ENCODE measurements at regions not wholly inside any gene's neighbourhood (a gene's known extent, or its start where the extent isn't known, plus 50 kb on each side); places are given as distances from the start of the nearest gene placed in this dataset.
A peak's percentile ranks its signal among the peaks of the same experiment; 100 is the strongest.
"Not testable (repeated sequence)": the region's sequence is repeated elsewhere in the genome, so short reads cannot be mapped to it uniquely, and the experiment has no call there.

DNA sequence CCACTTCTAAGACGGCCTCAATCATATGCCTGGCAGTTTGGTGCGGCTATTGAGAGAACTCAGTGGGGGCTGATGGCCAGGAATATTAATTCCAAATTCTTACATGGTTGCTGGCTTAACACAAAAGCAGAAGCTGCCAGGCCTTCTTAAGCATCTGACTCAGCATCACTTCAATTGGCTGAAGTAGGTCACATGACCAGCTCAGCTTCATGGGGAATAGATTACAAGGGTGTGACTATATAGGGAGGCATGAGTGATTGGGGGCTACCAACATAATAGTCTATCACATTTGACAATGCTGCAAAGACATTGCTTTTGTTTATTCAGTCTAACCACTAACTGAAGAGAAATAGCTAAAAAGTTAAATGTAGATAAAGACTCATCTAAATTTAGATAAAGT, 101.6 kb upstream of the ANKRD28 start:
- no peak overlapping the region for H3K4me3 ChIP-seq (ENCODE audit: low read depth, low read length)
- TF ChIP-seq CTCF (IDR thresholded peaks at IDR 0.05; ENCODE audit: low read depth, low read length, missing control alignments), result no peak
- peak; percentile 85 for DNase-seq (ENCODE audit: low read depth)
- in situ Hi-C loops (cut with HindIII; ENCODE audit: low sequenced_read_pairs), result no loop called here

GRCh38 chr3:15903164-15903563, 105.4 kb upstream of the ANKRD28 start:
- in situ Hi-C loops (cut with HindIII; ENCODE audit: low sequenced_read_pairs), result no loop called here
- H3K4me3 ChIP-seq (ENCODE audit: low read depth, low read length), result no peak overlapping the region
- no peak for DNase-seq (ENCODE audit: low read depth)
- no peak for TF ChIP-seq CTCF (IDR thresholded peaks at IDR 0.05; ENCODE audit: low read depth, low read length, missing control alignments)

GRCh38 chr3:15903759-15904720, 106.3 kb upstream of the ANKRD28 start:
- no peak for DNase-seq (ENCODE audit: low read depth)
- in situ Hi-C loops (cut with HindIII; ENCODE audit: low sequenced_read_pairs), result no loop called here
- no peak overlapping the region for H3K4me3 ChIP-seq (ENCODE audit: low read depth, low read length)
- no peak for TF ChIP-seq CTCF (IDR thresholded peaks at IDR 0.05; ENCODE audit: low read depth, low read length, missing control alignments)

DNA sequence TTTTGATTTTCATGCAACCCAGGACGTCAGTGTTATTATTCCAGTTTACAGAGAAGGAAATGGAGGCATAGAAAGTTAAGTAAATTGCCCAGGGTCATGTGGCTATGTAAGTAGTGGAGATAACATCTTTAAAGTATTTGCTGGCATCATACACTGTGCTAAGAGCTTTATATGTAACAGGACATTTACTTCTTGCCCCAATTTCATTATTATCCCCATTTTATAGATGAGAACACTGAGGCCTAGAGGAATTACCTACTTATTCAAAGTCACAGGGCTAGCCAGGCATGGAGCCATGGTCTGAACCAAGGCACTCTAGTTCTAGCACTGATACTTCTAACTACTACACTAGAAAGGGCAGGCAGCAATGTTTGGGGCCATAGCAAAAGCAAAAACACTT, 107.3 kb upstream of the ANKRD28 start:
- no peak for TF ChIP-seq CTCF (IDR thresholded peaks at IDR 0.05; ENCODE audit: low read depth, low read length, missing control alignments)
- in situ Hi-C loops (cut with HindIII; ENCODE audit: low sequenced_read_pairs), result no loop called here
- DNase-seq (ENCODE audit: low read depth), result no peak
- no peak overlapping the region for H3K4me3 ChIP-seq (ENCODE audit: low read depth, low read length)

GRCh38 chr3:15907403-15907802, 109.6 kb upstream of the ANKRD28 start:
- DNase-seq (ENCODE audit: low read depth); H3K4me3 ChIP-seq (ENCODE audit: low read depth, low read length); in situ Hi-C loops (cut with HindIII; ENCODE audit: low sequenced_read_pairs): not testable (repeated sequence)

GRCh38 chr3:15918988-15919387, 121.2 kb upstream of the ANKRD28 start:
- in situ Hi-C loops (cut with HindIII; ENCODE audit: low sequenced_read_pairs), result no loop called here
- no peak for TF ChIP-seq CTCF (IDR thresholded peaks at IDR 0.05; ENCODE audit: low read depth, low read length, missing control alignments)
- DNase-seq (ENCODE audit: low read depth), result no peak
- H3K4me3 ChIP-seq (ENCODE audit: low read depth, low read length), result no peak overlapping the region

- no peak overlapping the region for H3K4me3 ChIP-seq (ENCODE audit: low read depth, low read length)
- in situ Hi-C loops (cut with HindIII; ENCODE audit: low sequenced_read_pairs), result no loop called here
- DNase-seq (ENCODE audit: low read depth), result no peak
- TF ChIP-seq CTCF (IDR thresholded peaks at IDR 0.05; ENCODE audit: low read depth, low read length, missing control alignments), result no peak
Measured at GRCh38 chr3:15919971-15920370, 122.2 kb upstream of the ANKRD28 start.
